Upper lobe of right lung (tissue), 1 donor: ENCODE measurements at regions not wholly inside any gene's neighbourhood (a gene's known extent, or its start where the extent isn't known, plus 50 kb on each side); places are given as distances from the start of the nearest gene placed in this dataset.

ENCODE experiments used
- ATAC-seq: fragments of 200-7000 bp; cut with Tn5 transposase; one replicate; pipeline ENCODE4 v1.9.1; 2020; ENCODE audit warnings: mild to moderate bottlenecking, moderate library complexity
- DNase-seq: peaks from one replicate; pipeline ENCODE4 v3.0.0-alpha.2; 2020
- H3K27ac ChIP-seq: fragments of 200-600 bp; one replicate; pipeline ENCODE4 v1.8.0; 2022
- H3K27me3 ChIP-seq: fragments of 200-600 bp; one replicate; pipeline ENCODE4 v1.8.0; 2022; ENCODE audit warnings: mild to moderate bottlenecking
- H3K36me3 ChIP-seq: fragments of 200-600 bp; one replicate; pipeline ENCODE4 v1.8.0; 2022
- H3K4me1 ChIP-seq: fragments of 200-600 bp; one replicate; pipeline ENCODE4 v1.8.0; 2022
- H3K4me3 ChIP-seq: fragments of 200-600 bp; one replicate; pipeline ENCODE4 v1.8.0; 2022; ENCODE audit warnings: mild to moderate bottlenecking
- H3K9me3 ChIP-seq: fragments of 200-600 bp; one replicate; pipeline ENCODE4 v1.8.0; 2022
- intact Hi-C: fragments of 100-400 bp; cut with DNase I; formaldehyde crosslinking; loops from one replicate; pipeline ENCODE4 v1.11.0; 2022
- TF ChIP-seq, protein P1 (sequence below): fragments of 200-600 bp; IDR thresholded peaks from one replicate; pipeline ENCODE4 v1.8.0; 2022; ENCODE audit warnings: antibody characterized with exemption
- donor health status: DM: no; HTN: yes; CAD: no; lungs with severe emphysema.

DNA sequence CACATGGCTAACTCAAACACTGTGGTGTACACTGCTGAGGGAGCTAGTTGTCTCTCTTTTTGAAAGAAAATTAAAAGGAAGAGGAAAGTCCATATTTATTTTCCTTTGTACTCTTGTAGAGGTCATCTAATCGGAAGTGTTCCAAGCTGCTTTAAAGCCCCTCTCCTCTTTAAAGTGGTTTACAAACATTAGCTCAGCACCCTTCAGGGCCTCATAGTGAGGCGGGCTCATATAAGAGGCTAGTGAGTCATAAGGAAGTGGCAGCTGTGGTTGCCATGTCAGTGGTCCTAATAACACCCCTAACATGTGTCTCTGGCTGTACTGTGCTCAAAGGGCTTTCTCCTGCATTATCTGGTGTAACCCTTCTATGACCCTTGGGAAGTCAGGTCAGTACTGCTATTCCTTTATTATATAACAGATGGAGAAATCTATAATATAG lies 104.4 kb upstream of the SERBP1 start:
- Histone ChIP-seq H3K27ac (peak overlapping the region; percentile 65), H3K9me3 (no peaks in the 10 kb centered on the region), H3K27me3 (no peaks in the 10 kb centered on the region), H3K4me1 (peaks cover 11% of the 10 kb centered on the region), H3K36me3 (no peaks in the 10 kb centered on the region), H3K4me3 (no peak overlapping the region)
- ATAC-seq (peak; percentile 89), DNase-seq (no peak)
- TF ChIP-seq, protein P1, sequence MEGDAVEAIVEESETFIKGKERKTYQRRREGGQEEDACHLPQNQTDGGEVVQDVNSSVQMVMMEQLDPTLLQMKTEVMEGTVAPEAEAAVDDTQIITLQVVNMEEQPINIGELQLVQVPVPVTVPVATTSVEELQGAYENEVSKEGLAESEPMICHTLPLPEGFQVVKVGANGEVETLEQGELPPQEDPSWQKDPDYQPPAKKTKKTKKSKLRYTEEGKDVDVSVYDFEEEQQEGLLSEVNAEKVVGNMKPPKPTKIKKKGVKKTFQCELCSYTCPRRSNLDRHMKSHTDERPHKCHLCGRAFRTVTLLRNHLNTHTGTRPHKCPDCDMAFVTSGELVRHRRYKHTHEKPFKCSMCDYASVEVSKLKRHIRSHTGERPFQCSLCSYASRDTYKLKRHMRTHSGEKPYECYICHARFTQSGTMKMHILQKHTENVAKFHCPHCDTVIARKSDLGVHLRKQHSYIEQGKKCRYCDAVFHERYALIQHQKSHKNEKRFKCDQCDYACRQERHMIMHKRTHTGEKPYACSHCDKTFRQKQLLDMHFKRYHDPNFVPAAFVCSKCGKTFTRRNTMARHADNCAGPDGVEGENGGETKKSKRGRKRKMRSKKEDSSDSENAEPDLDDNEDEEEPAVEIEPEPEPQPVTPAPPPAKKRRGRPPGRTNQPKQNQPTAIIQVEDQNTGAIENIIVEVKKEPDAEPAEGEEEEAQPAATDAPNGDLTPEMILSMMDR = no peak
- intact Hi-C loops = loop anchor here (10.0 kb wide), 1 partner anchor 220 kb away; no protein-coding TSS in a partner anchor

GRCh38 chr1:67535474-67535873 lies 105.3 kb upstream of the SERBP1 start:
- H3K27me3 ChIP-seq = no peaks in the 10 kb centered on the region
- H3K36me3 ChIP-seq = no peaks in the 10 kb centered on the region
- DNase-seq = peak; percentile 88
- ATAC-seq = peak; percentile 92
- intact Hi-C loops = loop anchor here (10.0 kb wide), 1 partner anchor 219 kb away; no protein-coding TSS in a partner anchor
- H3K27ac ChIP-seq = peak overlapping the region; percentile 65
- TF ChIP-seq, protein P1 = peak; percentile 95
- peaks cover 14% of the 10 kb centered on the region for H3K4me1 ChIP-seq
- no peaks in the 10 kb centered on the region for H3K9me3 ChIP-seq
- H3K4me3 ChIP-seq = no peak overlapping the region

DNA sequence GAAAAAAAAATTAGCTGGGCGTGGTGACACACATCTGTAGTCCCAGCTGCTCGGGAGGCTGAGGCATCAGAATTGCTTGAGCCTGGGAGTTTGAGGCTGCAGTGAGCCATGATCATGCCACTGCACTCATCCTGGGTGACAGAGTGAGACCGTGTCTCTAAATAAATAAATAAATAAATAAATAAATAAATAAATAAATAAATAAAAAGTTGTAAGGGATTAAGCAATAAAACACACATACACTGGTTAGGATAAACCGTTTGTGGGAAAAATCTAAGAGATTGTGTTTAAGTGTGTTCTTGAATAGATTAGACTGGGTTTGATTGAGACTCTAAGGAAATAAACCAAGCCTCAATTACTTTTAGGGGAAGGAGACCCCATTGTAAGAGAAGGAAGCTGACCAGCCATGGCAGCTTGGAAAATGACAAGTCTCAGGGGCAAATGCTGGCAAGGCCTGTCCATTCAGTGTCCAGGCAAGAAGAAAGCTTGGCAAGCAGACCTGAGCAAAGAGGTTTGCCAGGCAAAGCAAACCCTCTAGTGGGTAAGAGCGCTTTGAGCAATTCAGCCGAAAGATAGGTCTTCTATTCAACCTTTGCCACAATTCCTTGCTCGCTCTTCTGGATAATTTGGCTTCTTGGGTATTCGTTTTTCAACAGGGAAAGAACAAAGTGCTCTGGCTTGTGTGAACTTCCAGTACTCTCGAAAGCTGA lies 106.9 kb upstream of the SERBP1 start:
- TF ChIP-seq, protein P1 = no peak
- intact Hi-C loops = loop anchor here (10.0 kb wide), 1 partner anchor 218 kb away; no protein-coding TSS in a partner anchor
- DNase-seq = no peak
- no peak overlapping the region for H3K27ac ChIP-seq
- no peaks in the 10 kb centered on the region for H3K36me3 ChIP-seq
- peaks cover 14% of the 10 kb centered on the region for H3K4me1 ChIP-seq
- no peak overlapping the region for H3K4me3 ChIP-seq
- no peaks in the 10 kb centered on the region for H3K9me3 ChIP-seq
- no peak for ATAC-seq
- no peaks in the 10 kb centered on the region for H3K27me3 ChIP-seq

DNA sequence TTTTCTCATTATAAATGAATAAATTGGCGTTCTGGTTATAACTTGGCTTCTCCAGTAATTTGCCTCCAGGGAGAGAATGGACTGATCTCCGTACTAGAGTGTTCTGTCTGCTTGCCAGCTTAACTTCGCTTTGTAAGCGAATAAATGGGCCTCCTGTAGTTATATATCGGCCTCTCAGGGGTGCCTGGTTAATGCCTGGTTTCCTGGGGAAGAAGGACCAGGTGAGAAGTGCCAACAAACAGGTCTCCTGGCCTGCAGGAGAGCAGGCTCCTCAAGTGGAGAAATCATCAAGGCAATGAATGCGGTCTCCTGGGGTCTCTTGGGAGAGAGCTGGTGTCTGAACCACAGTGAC lies 107.4 kb upstream of the SERBP1 start:
- no peak overlapping the region for H3K27ac ChIP-seq
- H3K4me3 ChIP-seq = no peak overlapping the region
- DNase-seq (no peak), ATAC-seq (no peak)
- H3K4me1 ChIP-seq = peaks cover 14% of the 10 kb centered on the region
- TF ChIP-seq, protein P1 = no peak
- no peaks in the 10 kb centered on the region for H3K36me3 ChIP-seq
- H3K9me3 ChIP-seq = no peaks in the 10 kb centered on the region
- intact Hi-C loops = loop anchor here (10.0 kb wide), 1 partner anchor 217 kb away; no protein-coding TSS in a partner anchor
- H3K27me3 ChIP-seq = no peaks in the 10 kb centered on the region

DNA sequence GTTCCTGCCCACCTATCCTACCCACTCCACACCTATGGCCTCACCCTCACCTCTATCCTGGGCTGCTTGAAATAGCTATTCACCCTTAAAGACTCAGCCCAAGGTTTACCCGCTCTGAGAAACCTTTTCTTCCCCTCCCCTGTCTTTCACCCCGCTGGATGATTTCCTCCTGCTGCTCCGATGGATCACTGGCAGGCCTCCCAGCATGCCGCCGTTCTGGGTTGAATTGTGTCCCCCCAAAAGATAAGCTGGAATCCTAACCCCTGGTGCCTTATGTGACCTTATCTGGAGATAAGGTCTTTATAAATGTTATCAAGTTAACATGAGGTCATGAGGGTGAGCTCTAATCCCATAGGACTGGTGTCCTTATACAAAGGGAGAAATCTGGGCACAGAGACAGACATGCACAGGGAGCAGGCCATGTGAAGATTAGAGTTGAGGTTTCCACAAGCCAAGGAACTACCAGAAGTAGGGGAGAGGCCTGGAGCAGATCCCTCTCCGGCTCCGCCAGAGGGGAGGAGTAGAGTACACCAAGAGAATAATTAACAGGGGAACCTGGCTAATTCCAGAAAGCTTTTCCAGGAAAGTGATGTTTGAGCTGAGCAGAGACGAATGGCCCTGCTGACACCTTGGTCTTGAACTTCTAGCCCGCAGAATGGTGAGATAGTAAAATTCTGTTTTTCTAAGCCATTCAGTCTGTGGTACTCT lies 110.0 kb upstream of the SERBP1 start:
- ATAC-seq (peak; percentile 50), DNase-seq (no peak)
- no peaks in the 10 kb centered on the region for H3K27me3 ChIP-seq
- no peaks in the 10 kb centered on the region for H3K9me3 ChIP-seq
- H3K4me3 ChIP-seq = no peak overlapping the region
- peaks cover 10% of the 10 kb centered on the region for H3K4me1 ChIP-seq
- no peaks in the 10 kb centered on the region for H3K36me3 ChIP-seq
- no peak overlapping the region for H3K27ac ChIP-seq
- intact Hi-C loops = no loop called here
- TF ChIP-seq, protein P1 = no peak
